GM21737 (cell line): ENCODE measurements at regions not wholly inside any gene's neighbourhood (a gene's known extent, or its start where the extent isn't known, plus 50 kb on each side); places are given as distances from the start of the nearest gene placed in this dataset.

Experiments used
- ATAC-seq: cut with Tn5 transposase; IDR thresholded peaks from one replicate; pipeline ENCODE4 v1.9.1; 2021; ENCODE audit warnings: mild to moderate bottlenecking, moderate library complexity; ENCODE audit not compliant: unreplicated experiment

- no peak for ATAC-seq
Observed at GRCh38 chr9:108618906-108619550, 236.8 kb downstream of the ACTL7B start.

GRCh38 chr9:108617676-108618075 lies 238.1 kb downstream of the ACTL7B start:
- ATAC-seq, result no peak

DNA sequence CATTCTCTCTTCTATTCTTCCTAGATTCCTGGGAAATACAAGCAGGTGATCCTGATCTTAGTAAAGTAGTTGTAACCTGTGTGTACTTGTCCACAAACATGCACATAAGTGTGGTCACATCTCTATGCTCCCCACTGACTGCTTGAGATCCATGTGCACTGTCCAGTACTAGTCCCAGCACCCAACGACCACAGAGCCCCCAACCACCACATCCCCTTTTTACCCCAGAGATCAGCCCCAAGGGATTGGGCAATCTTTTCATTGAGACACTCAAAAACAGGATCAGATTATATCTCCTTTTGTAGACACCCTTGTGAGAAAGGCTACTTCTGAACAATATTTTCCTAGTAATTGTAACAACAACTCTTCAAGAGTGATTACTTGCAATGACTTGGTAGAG lies 240.6 kb downstream of the ACTL7B start:
- ATAC-seq, result no peak

GRCh38 chr9:108612513-108612912 lies 243.3 kb downstream of the ACTL7B start:
- no peak for ATAC-seq

DNA sequence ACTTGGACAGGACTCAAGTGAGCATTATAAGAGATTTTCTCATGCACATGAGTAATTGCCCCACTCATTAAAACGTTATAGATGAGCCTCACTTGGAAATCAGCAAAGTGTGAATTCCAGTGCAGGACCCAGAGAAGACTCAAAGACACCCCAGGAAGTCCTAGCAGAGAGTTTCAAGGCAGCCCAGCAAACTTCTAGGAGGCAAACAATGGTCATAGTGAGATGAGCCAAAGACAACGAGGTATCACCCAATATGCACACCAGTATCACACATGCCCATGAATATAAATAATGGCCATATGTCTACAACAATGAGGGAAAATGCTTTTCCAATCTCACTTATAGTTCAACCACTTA lies 245.9 kb downstream of the ACTL7B start:
- no peak for ATAC-seq

DNA sequence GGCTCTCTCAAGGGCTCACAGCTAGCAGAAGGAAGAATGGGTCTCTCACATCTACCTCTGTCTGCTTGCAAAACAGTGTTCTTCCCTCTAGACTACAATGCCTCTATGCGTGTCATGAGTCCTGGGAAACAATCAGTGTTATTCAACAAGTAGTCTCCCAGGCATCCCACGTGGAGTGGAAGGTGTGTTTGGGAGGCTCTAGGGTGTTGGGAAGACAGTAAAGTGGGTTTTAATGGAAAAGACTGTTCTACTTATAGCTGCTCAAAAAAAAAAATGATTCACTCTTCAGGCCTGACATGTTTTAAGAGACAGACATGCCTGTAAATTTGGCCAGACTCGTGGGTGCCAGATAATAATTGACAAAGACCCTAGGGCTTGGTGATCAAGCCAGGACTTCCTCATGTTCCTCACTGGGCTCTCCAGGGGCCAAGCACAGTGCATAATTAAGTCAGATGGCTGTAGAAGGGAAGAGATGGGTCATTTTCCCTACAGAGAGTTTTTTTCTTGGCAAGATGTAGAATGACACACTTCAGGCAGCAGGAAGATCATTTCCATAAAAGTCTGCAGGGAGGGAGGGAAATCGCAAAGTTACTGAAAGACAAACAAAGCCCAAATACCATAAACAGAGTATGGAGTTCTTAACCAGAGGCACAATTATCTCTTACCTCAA lies 246.4 kb downstream of the ACTL7B start:
- no peak for ATAC-seq

- ATAC-seq, result no peak
Observed at GRCh38 chr9:108607607-108608006, 248.2 kb downstream of the ACTL7B start.

- no peak for ATAC-seq
Observed at GRCh38 chr9:108606401-108606800, 249.4 kb downstream of the ACTL7B start.

- ATAC-seq, result no peak
Observed at GRCh38 chr9:108603141-108603540, 252.6 kb downstream of the ACTL7B start.

DNA sequence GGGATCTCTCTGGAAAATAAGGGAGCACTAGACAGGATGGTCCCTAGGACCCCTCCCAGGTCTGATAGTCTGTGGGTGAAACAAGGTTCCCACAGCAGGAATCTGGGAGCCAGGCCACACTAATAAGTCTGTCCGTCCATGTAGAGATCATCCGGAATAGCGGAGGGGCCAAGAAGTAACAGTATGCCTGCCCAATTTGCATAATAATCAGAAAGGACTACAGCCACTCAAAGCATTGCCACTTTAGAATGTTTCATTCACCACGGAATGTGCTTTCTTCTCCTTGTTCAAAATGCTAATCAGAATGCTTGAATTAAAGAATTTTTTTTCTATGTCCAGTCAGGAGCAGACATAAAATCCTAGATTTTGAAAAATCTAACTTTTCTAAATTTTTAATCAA lies 254.9 kb downstream of the ACTL7B start:
- ATAC-seq, result no peak

GRCh38 chr9:108599571-108599970 lies 256.2 kb downstream of the ACTL7B start:
- no peak for ATAC-seq

DNA sequence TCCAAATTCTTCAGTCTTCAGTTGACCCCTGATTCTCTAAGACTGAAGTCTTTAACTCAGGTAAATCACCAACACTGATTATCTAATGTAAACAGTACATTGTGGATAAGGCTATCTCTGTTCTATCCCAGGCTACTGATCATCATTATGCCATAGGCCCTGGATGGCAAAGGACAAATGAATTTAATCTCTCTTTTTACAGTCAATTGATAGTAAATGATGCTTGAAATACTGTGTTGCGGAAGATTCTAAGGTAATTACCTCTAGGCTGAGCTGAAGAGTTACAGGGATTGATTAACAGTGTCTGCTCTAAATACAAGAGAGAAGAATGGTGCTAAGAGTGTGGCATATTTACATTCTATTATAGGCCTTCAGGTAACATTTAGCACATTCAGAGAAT lies 264.7 kb downstream of the ACTL7B start:
- ATAC-seq, result no peak

- ATAC-seq, result no peak
Observed at GRCh38 chr9:108588246-108588645, 267.5 kb downstream of the ACTL7B start.

DNA sequence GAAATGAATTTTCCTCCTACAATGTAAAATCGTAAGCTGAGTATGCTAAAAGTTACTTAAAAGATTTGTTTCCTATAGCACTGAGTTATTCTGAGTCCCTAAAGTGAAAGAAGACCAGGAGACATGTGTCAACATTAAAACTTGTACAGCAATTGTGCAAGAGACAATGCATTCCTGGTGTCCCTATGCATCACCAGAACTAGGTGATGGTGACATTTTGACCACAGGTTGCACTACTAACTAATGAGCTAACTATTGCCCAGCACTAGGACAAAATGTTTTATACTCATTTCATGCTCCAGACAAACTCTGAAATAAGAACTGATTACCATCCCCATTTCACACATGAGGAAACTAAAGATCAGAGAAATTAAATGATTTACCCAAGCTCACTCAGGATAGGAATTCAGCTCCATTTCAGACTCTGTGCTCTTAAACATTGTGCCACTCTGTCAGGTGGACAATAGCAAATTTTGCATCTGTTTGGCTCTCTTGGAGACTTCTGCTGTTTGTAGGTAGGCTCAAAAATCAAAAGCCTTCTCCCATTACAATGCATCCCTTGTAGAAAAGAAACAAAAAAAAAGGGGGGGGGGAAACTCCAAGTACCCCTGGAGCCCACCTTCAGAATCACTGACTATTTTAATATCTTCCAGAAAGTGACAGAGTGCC lies 269.2 kb downstream of the ACTL7B start:
- ATAC-seq, result no peak

DNA sequence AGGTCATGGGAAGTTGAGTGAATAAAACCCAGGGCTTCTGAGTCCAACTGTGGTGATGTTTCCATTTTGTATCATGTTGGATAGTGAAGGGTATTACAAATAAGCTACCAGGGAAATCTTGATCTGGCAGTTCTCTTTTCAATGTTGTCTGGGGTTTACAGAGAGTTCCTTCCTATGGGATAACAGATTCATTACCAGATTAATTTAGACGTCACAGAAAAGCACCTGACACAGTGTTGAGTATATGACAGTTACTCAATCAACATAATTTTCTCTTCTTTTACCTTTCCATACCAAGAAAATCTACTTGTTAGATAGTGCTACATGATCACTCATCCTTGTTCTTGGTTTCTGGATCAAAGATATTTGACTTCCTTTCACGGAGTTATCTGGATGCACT lies 270.9 kb downstream of the ACTL7B start:
- ATAC-seq, result no peak

- no peak for ATAC-seq
Observed at GRCh38 chr9:108582726-108583125, 273.1 kb downstream of the ACTL7B start.

- ATAC-seq, result no peak
Observed at GRCh38 chr9:108579757-108580439, 275.9 kb downstream of the ACTL7B start.

DNA sequence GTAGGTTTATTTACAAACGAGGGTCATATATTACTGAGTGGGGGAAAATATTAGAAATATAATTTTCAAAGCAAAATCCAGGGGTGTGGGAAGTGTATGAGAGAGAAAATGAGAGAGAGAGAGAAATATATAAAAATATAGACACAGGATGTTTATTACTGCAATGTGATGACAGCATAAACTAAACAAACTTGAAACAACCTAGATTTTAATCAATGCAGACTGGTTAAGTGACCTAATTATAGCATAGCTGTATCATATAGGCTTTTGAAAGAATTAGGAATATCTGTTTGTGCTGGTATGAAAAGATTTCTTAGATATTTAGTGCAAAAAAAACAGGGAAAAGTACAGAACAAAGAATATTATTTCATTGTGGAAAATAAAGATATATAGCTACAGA lies 280.5 kb downstream of the ACTL7B start:
- ATAC-seq, result no peak

DNA sequence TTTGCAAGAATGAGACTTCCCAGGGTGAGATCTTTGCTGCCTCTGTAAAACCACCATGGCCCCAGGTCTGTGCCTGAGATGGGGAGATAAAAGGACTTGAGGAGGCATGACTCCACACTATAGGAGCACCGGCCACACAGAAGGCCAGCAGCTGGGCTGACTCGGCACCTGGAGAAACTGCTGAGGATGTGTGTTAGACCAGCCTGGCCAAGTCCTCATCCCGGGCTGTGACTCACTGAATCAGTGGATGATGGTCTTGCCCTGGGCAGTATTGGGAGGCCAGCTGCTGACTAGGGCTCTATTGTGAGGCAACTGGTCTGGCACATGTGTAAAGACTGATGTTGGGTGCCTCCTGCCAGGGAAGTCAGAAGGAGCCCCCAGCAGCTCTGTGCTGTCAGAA lies 286.2 kb downstream of the ACTL7B start:
- ATAC-seq, result no peak

GRCh38 chr9:108568093-108568492 lies 287.7 kb downstream of the ACTL7B start:
- no peak for ATAC-seq

- no peak for ATAC-seq
Observed at GRCh38 chr9:108567571-108567970, 288.2 kb downstream of the ACTL7B start.
